HepG2 (cell line): ENCODE measurements at regions not wholly inside any gene's neighbourhood (a gene's known extent, or its start where the extent isn't known, plus 50 kb on each side); places are given as distances from the start of the nearest gene placed in this dataset.

Experiments
- ATAC-seq: fragments of 200-7000 bp; cut with Tn5 transposase; 3 replicates; pipeline ENCODE4 v1.9.1; 2020; ENCODE audit warnings: mild to moderate bottlenecking, moderate library complexity
- BruUV-seq: library from RNA; stranded (reverse); fragments of 400-500 nt; replicated peaks from 2 replicates; lab custom pipeline; 2021; lab: Mats Ljungman, UMichigan
- CTCF ChIA-PET: fragments of 300-600 bp; formaldehyde crosslinking; extraction: SDS; loops from one replicate; lab custom pipeline; 2021; ENCODE audit warnings: low total read pairs, inconsistent platforms, low intra/inter-chr PET ratio; lab: Yijun Ruan, JAX
- POLR2A ChIA-PET: fragments of 350-600 bp; sonication (Branson Sonifier 250); formaldehyde crosslinking; loops from one replicate; lab custom pipeline; 2020; ENCODE audit warnings: antibody characterized with exemption, inconsistent platforms; lab: Yijun Ruan, JAX
- DNase-seq: peaks from one replicate; pipeline ENCODE4 v3.0.0-alpha.2; 2015; ENCODE audit warnings: low spot score
- FAIRE-seq: peaks from 3 replicates; lab custom pipeline; 2011; peaks lifted over from hg19 to GRCh38; lab: Jason Lieb, UNC
- H2AFZ ChIP-seq: one replicate; pipeline ENCODE4 v1.6.1; 2011; ENCODE audit warnings: low read length, inconsistent platforms
- H3K27ac ChIP-seq: fragments of 300-600 bp; 3 replicates; pipeline ENCODE4 v1.8.0; 2011; ENCODE audit warnings: mixed run types, mild to moderate bottlenecking, mixed read lengths, low read length, inconsistent platforms; ENCODE audit not compliant: insufficient read depth; ENCODE audit errors: extremely low read length
- H3K27me3 ChIP-seq, 2 experiments: fragments of 200-600 bp in 1 of 2; 2 replicates in 1 of 2; 3 replicates in 1 of 2; pipeline versions ENCODE4 v1.6.0 to v1.8.0; 2011; ENCODE audit warnings: low read length in 2 of 2, mild to moderate bottlenecking in 2 of 2, moderate library complexity in 2 of 2, inconsistent platforms in 1 of 2; ENCODE audit not compliant: insufficient read depth in 2 of 2, control insufficient read depth in 1 of 2
- H3K36me3 ChIP-seq, 2 experiments: fragments of 200-600 bp in 1 of 2; replicated peaks in 1 of 2; 2 replicates in 1 of 2; 3 replicates in 1 of 2; pipeline versions ENCODE4 v1.5.1 to v1.8.0; 2011; ENCODE audit warnings: low read length in 2 of 2, inconsistent platforms in 1 of 2; ENCODE audit not compliant: insufficient read depth in 2 of 2, control insufficient read depth in 1 of 2
- H3K4me1 ChIP-seq: 2 replicates; pipeline ENCODE4 v1.5.1; 2012; ENCODE audit warnings: low read length, inconsistent platforms; ENCODE audit not compliant: insufficient read depth
- H3K4me2 ChIP-seq: 2 replicates; pipeline ENCODE4 v1.6.0; 2011; ENCODE audit warnings: low read depth, low read length, inconsistent platforms
- H3K4me3 ChIP-seq, 3 experiments: fragments of 200-600 bp in 1 of 3; sonication (generic), shearing (Covaris generic) in 1 of 3; replicated peaks in 1 of 3; 2 replicates each; pipeline ENCODE4 v1.5.1; 2011 to 2016; ENCODE audit warnings: low read length in 3 of 3, inconsistent platforms in 2 of 3, low read depth in 2 of 3, mild to moderate bottlenecking in 2 of 3, control low read depth in 1 of 3, mixed read lengths in 1 of 3; ENCODE audit not compliant: insufficient read depth in 1 of 3
- H3K79me2 ChIP-seq: one replicate; pipeline ENCODE4 v1.6.1; 2011; ENCODE audit warnings: low read length, inconsistent platforms; ENCODE audit not compliant: insufficient read depth
- H3K9ac ChIP-seq: 2 replicates; pipeline ENCODE4 v1.6.0; 2011; ENCODE audit warnings: mild to moderate bottlenecking, low read depth, low read length, inconsistent platforms; ENCODE audit not compliant: insufficient read depth
- H3K9me3 ChIP-seq: 2 replicates; pipeline ENCODE4 v1.5.1; 2012; ENCODE audit warnings: mild to moderate bottlenecking, low read length
- H4K20me1 ChIP-seq: 2 replicates; pipeline ENCODE4 v1.6.0; 2011; ENCODE audit warnings: inconsistent platforms, mild to moderate bottlenecking, low read length, moderate library complexity; ENCODE audit not compliant: insufficient read depth
- ARHGAP35 ChIP-seq: sonication (generic); formaldehyde crosslinking; IDR thresholded peaks from 2 replicates; pipeline ENCODE4 v1.9.0; 2022; ENCODE audit warnings: mild to moderate bottlenecking, inconsistent platforms, moderate library complexity, missing genetic modification reagents, borderline replicate concordance
- CREB3 ChIP-seq: sonication (generic); formaldehyde crosslinking; IDR thresholded peaks from 2 replicates; pipeline ENCODE4 v1.5.0; 2020; ENCODE audit warnings: missing genetic modification reagents
- NCOA5 ChIP-seq: sonication (generic); formaldehyde crosslinking; IDR thresholded peaks from 2 replicates; pipeline ENCODE4 v1.4.0; 2020; ENCODE audit warnings: missing genetic modification reagents
- SCMH1 ChIP-seq: sonication (generic); formaldehyde crosslinking; IDR thresholded peaks from 2 replicates; pipeline ENCODE4 v1.9.0; 2021; ENCODE audit warnings: missing genetic modification reagents, mild to moderate bottlenecking, borderline replicate concordance
- TGIF2 ChIP-seq: IDR thresholded peaks from 2 replicates; pipeline ENCODE4 v1.6.1; 2016; ENCODE audit warnings: control low read depth, missing compliant biosample characterization
- ZNF326 ChIP-seq: sonication (generic); formaldehyde crosslinking; IDR thresholded peaks from 2 replicates; pipeline ENCODE4 v1.4.0; 2020; ENCODE audit warnings: missing genetic modification reagents, borderline replicate concordance
- ZNF567 ChIP-seq: sonication (generic); formaldehyde crosslinking; IDR thresholded peaks from 2 replicates; pipeline ENCODE4 v1.8.1; 2023; ENCODE audit warnings: mild to moderate bottlenecking, missing genetic modification reagents, borderline replicate concordance
- ZNF574 ChIP-seq: sonication (generic); formaldehyde crosslinking; IDR thresholded peaks from 2 replicates; pipeline ENCODE4 v1.4.0; 2020; ENCODE audit warnings: missing genetic modification reagents
- ZNF792 ChIP-seq: IDR thresholded peaks from 2 replicates; pipeline ENCODE4 v1.6.1; 2016
- WGBS: methylation state at CpG from one replicate; pipeline ENCODE4 v1.1.6; 2017; ENCODE audit warnings: low lambda C conversion rate; 5-methylcytosine and 5-hydroxymethylcytosine counted together
- in situ Hi-C: cut with HindIII; loops from 2 replicates; pipeline ENCODE4 v1.10.0; 2017; ENCODE audit warnings: low pct_unique_long_range_greater_than_20kb; ENCODE audit not compliant: extremely low pct_ligation_motif_present
- intact Hi-C: fragments of 100-400 bp; cut with micrococcal nuclease; formaldehyde crosslinking; loops from one replicate; pipeline ENCODE4 v1.10.0; 2022; ENCODE audit not compliant: unreplicated experiment
- TF ChIP-seq, protein P1 (sequence below): sonication (generic); formaldehyde crosslinking; IDR thresholded peaks from 2 replicates; pipeline ENCODE4 v1.4.0; 2020; ENCODE audit warnings: mild to moderate bottlenecking, missing genetic modification reagents
- TF ChIP-seq, protein P2 (sequence below): sonication (generic); formaldehyde crosslinking; IDR thresholded peaks from 2 replicates; pipeline ENCODE4 v1.4.0; 2020; ENCODE audit warnings: mild to moderate bottlenecking, missing genetic modification reagents
- TF ChIP-seq, protein P3 (sequence below): sonication (generic); formaldehyde crosslinking; IDR thresholded peaks from 2 replicates; pipeline ENCODE4 v1.9.0; 2021; ENCODE audit warnings: missing genetic modification reagents, mild to moderate bottlenecking, borderline replicate concordance

GRCh38 chr16:54373534-54374520 lies 87.2 kb upstream of the IRX3 start (continued):
- TF ChIP-seq, protein P1, sequence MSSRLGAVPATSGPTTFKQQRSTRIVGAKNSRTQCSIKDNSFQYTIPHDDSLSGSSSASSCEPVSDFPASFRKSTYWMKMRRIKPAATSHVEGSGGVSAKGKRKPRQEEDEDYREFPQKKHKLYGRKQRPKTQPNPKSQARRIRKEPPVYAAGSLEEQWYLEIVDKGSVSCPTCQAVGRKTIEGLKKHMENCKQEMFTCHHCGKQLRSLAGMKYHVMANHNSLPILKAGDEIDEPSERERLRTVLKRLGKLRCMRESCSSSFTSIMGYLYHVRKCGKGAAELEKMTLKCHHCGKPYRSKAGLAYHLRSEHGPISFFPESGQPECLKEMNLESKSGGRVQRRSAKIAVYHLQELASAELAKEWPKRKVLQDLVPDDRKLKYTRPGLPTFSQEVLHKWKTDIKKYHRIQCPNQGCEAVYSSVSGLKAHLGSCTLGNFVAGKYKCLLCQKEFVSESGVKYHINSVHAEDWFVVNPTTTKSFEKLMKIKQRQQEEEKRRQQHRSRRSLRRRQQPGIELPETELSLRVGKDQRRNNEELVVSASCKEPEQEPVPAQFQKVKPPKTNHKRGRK (CRISPR knock-in tag), result no peak
- no peak for TF ChIP-seq ZNF567 (CRISPR knock-in tag)
- TF ChIP-seq, all 625 proteins: peak for 0

DNA sequence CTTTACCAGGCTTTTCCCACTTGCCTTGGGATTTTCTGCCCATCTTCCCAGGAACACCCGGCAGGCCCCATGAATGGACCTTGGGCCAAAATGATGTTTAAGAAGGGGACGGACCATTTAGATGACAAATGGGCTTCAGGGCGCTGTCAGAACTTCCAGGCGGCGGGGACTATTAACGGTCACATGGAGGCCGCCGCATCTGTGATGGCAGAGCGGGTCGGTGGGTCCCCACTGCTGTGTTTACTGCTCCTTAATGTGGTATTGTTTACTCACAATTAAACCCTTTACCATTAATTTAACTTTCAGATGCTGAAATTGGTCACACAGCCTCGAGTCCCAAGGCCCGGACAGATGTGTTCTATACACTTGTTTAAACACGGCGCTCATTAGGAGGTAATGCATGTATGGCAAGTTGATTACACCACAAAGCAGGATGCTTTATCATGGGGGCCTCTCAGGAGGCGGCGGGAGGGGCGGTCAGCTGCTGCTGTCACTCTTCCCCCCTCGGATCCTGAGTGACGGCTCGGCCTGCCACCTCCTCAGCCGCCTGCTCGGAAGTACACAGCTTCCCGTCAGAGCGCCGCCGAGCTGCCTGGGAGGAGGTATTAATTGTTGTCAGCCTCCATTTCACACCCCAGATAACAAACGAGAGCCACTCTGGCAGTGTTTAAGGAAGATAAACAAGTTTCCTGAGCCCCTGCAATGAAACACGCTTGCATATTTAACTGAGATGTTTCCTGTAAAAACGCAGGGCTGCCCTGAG lies 83.9 kb upstream of the IRX3 start:
- H3K9ac ChIP-seq, result no peak overlapping the region
- no peaks in the 10 kb centered on the region for H3K9me3 ChIP-seq
- H2AFZ ChIP-seq, result no peak overlapping the region
- no peak overlapping the region for H3K4me3 ChIP-seq
- ChIA-PET CTCF (no interaction called here), POLR2A (interaction anchor here (0.6 kb wide), 1 partner anchor 18 kb away, joined by 3 read pairs; no protein-coding TSS in a partner anchor)
- FAIRE-seq, result no peak
- no peaks in the 10 kb centered on the region for H4K20me1 ChIP-seq
- in situ Hi-C loops (no loop called here), intact Hi-C loops (no loop called here)
- H3K4me2 ChIP-seq, result no peak overlapping the region
- no peaks in the 10 kb centered on the region for H3K79me2 ChIP-seq
- no peak for DNase-seq
- no TSS peak for BruUV-seq
- WGBS, result 59% methylated on average over 26 of the region's 29 CpGs
- H3K27ac ChIP-seq, result no peak overlapping the region
- no peak for ATAC-seq
- H3K4me1 ChIP-seq, result no peaks in the 10 kb centered on the region
- peaks cover 0 to 45% of the 10 kb centered on the region in 2 experiments for H3K27me3 ChIP-seq
- H3K36me3 ChIP-seq, result no peaks in the 10 kb centered on the region
- TF ChIP-seq NCOA5, result no peak
- no peak for TF ChIP-seq ARHGAP35 (CRISPR knock-in tag)
- TF ChIP-seq, protein P2, sequence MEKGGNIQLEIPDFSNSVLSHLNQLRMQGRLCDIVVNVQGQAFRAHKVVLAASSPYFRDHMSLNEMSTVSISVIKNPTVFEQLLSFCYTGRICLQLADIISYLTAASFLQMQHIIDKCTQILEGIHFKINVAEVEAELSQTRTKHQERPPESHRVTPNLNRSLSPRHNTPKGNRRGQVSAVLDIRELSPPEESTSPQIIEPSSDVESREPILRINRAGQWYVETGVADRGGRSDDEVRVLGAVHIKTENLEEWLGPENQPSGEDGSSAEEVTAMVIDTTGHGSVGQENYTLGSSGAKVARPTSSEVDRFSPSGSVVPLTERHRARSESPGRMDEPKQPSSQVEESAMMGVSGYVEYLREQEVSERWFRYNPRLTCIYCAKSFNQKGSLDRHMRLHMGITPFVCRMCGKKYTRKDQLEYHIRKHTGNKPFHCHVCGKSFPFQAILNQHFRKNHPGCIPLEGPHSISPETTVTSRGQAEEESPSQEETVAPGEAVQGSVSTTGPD, result no peak
- TF ChIP-seq ZNF326 (CRISPR knock-in tag), result no peak
- no peak for TF ChIP-seq ZNF792 (CRISPR knock-in tag)
- no peak for TF ChIP-seq CREB3 (CRISPR knock-in tag)
- TF ChIP-seq, protein P3, sequence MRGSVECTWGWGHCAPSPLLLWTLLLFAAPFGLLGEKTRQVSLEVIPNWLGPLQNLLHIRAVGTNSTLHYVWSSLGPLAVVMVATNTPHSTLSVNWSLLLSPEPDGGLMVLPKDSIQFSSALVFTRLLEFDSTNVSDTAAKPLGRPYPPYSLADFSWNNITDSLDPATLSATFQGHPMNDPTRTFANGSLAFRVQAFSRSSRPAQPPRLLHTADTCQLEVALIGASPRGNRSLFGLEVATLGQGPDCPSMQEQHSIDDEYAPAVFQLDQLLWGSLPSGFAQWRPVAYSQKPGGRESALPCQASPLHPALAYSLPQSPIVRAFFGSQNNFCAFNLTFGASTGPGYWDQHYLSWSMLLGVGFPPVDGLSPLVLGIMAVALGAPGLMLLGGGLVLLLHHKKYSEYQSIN (CRISPR knock-in tag), result no peak
- TF ChIP-seq ZNF574 (CRISPR knock-in tag), result no peak
- no peak for TF ChIP-seq TGIF2 (CRISPR knock-in tag)
- TF ChIP-seq SCMH1 (CRISPR knock-in tag), result no peak
